HG02610 (cell line): ENCODE measurements at regions not wholly inside any gene's neighbourhood (a gene's known extent, or its start where the extent isn't known, plus 50 kb on each side); places are given as distances from the start of the nearest gene placed in this dataset.

ENCODE experiments used
- ATAC-seq: cut with Tn5 transposase; IDR thresholded peaks from one replicate; pipeline ENCODE4 v1.9.1; 2021; ENCODE audit warnings: mild to moderate bottlenecking, moderate library complexity; ENCODE audit not compliant: unreplicated experiment

- no peak for ATAC-seq
Observed at GRCh38 chr11:107151579-107151978, 133.3 kb upstream of the GUCY1A2 start.

- no peak for ATAC-seq
Observed at GRCh38 chr11:107151158-107151557, 132.9 kb upstream of the GUCY1A2 start.

- ATAC-seq, result no peak
Observed at GRCh38 chr11:107140983-107141382, 122.7 kb upstream of the GUCY1A2 start.

- no peak for ATAC-seq
Observed at GRCh38 chr11:107139396-107139795, 121.1 kb upstream of the GUCY1A2 start.

DNA sequence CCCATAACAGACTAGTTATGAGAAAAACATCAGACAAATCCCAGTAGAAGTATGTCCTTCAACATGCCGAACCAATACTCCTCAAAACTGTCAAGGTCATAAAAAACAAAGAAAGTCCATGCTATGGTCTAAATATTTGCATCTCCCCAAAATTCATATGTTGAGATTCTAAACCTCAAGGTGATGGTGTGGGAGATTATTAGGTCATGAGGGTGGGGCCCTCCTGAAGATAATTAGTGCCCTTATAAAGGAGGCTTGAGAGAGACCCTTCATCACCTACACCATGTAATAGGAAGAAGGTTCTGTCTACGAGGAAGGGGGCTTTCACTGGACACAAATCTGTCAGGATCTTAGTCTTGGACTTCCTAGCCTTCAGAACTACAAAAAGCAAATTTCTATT lies 118.6 kb upstream of the GUCY1A2 start:
- ATAC-seq, result no peak

DNA sequence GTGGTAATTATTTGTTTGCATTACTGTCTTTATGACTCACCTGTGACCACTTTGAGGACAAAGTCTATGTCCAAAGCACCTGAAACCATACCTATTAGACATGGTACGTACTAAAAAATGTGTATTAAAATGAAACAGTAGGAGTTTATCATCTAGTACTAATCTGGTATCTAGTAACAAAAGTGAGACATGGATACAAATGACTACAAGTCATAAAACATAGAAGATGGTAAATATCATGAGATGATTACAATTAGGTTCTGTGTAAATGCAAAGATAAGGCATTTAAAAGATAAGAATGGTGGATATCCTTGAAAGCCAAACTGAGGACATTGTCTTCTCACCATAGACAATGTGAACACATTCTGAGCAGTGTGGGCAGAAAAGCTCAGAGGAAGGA lies 113.5 kb upstream of the GUCY1A2 start:
- no peak for ATAC-seq

- ATAC-seq, result no peak
Observed at GRCh38 chr11:107123022-107123421, 104.7 kb upstream of the GUCY1A2 start.

- no peak for ATAC-seq
Observed at GRCh38 chr11:107118025-107118720, 99.9 kb upstream of the GUCY1A2 start.

- no peak for ATAC-seq
Observed at GRCh38 chr11:107116358-107116757, 98.1 kb upstream of the GUCY1A2 start.

DNA sequence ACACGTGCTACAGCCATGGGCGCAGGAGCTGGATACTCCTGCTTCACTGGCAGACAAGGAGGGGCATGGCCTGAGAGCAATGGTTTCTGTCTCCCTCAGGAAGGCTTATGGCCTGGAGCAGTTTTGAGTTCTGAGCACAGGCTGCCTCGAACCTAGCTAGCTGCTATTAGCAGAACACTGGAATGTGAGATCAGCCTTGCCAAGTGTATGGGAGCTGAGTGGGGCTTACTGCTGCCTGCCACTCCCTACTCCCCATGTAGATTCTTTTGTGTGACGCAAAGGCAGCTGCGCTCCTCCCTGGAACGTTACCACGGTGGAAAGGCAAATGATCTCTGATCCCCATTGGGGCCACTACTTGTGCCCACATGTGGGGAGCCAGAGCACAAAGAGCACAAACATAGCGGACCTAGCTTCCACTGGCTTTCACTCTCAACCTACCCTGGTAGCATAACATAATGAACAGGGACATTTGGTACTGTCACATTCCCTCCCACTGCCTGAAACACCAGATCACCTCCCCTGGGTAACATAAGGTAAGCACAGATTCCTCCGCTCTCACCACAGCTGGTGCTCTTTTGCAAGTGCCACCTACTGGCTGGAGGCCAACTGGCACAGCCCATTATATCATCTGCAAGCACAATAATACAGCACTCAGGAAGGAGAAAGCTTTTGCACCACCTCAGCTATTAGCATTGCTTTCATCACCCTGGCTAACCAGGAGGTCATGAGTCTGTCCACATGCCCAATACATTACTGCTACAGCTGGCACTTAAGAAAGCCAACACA lies 84.6 kb upstream of the GUCY1A2 start:
- ATAC-seq, result no peak

GRCh38 chr11:107092667-107093066 lies 74.4 kb upstream of the GUCY1A2 start:
- ATAC-seq, result no peak

GRCh38 chr11:107078375-107078774 lies 60.1 kb upstream of the GUCY1A2 start:
- no peak for ATAC-seq

DNA sequence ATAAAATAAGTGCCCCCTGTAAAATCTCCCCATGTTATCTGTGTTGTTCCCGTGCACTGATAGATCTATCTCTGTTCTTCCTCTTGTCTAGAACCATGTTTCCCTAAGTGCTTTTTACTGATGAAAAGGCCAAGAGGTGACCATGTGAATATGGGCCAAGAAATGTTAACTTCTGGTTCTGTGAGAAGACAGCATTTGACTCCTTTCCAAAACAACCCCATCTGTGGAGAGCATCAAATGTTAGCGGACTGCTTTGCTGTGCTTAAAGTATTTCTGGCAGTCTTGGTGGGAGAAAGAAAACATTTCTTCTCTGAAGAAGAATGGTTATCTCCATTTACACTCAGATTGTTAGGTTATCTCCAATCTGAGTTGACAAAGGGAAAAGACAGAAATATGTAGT lies 58.6 kb upstream of the GUCY1A2 start:
- no peak for ATAC-seq

GRCh38 chr11:107071129-107071528 lies 52.9 kb upstream of the GUCY1A2 start:
- ATAC-seq, result no peak
